Upper lobe of right lung (tissue), 1 donor: ENCODE measurements at regions not wholly inside any gene's neighbourhood (a gene's known extent, or its start where the extent isn't known, plus 50 kb on each side); places are given as distances from the start of the nearest gene placed in this dataset.

Experiments used
- ATAC-seq: fragments of 200-7000 bp; cut with Tn5 transposase; one replicate; pipeline ENCODE4 v1.9.1; 2020; ENCODE audit warnings: mild to moderate bottlenecking, moderate library complexity
- DNase-seq: peaks from one replicate; pipeline ENCODE4 v3.0.0-alpha.2; 2020
- H3K27ac ChIP-seq: fragments of 200-600 bp; one replicate; pipeline ENCODE4 v1.8.0; 2022
- H3K27me3 ChIP-seq: fragments of 200-600 bp; one replicate; pipeline ENCODE4 v1.8.0; 2022; ENCODE audit warnings: mild to moderate bottlenecking
- H3K36me3 ChIP-seq: fragments of 200-600 bp; one replicate; pipeline ENCODE4 v1.8.0; 2022
- H3K4me1 ChIP-seq: fragments of 200-600 bp; one replicate; pipeline ENCODE4 v1.8.0; 2022
- H3K4me3 ChIP-seq: fragments of 200-600 bp; one replicate; pipeline ENCODE4 v1.8.0; 2022; ENCODE audit warnings: mild to moderate bottlenecking
- H3K9me3 ChIP-seq: fragments of 200-600 bp; one replicate; pipeline ENCODE4 v1.8.0; 2022
- intact Hi-C: fragments of 100-400 bp; cut with DNase I; formaldehyde crosslinking; loops from one replicate; pipeline ENCODE4 v1.11.0; 2022
- TF ChIP-seq, protein P1 (sequence below): fragments of 200-600 bp; IDR thresholded peaks from one replicate; pipeline ENCODE4 v1.8.0; 2022; ENCODE audit warnings: antibody characterized with exemption
- donor health status: DM: no; HTN: yes; CAD: no; lungs with severe emphysema.

DNA sequence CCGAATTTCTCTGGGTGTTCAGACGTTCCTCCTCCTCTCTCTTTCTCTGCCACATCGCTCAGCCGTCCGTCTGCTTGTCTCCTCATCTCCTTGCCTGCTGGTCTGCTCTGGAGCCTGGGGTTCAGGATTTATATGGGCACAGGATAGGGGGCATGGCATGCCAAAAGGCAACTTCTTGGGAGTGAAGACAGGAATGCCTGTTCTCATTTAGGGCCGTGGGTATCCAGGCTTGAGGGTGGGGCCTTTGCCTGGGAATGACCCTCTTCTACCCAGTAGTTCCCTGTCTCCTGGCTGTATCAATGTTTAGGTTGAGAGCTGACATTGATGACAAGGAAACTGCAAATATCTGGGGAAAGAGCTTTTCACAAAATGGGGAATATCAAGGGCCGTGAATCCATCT is 98.0 kb downstream of the HRH4 start:
- H3K4me1 ChIP-seq = no peaks in the 10 kb centered on the region
- H3K4me3 ChIP-seq = no peak overlapping the region
- intact Hi-C loops = no loop called here
- no peak overlapping the region for H3K27ac ChIP-seq
- TF ChIP-seq, protein P1, sequence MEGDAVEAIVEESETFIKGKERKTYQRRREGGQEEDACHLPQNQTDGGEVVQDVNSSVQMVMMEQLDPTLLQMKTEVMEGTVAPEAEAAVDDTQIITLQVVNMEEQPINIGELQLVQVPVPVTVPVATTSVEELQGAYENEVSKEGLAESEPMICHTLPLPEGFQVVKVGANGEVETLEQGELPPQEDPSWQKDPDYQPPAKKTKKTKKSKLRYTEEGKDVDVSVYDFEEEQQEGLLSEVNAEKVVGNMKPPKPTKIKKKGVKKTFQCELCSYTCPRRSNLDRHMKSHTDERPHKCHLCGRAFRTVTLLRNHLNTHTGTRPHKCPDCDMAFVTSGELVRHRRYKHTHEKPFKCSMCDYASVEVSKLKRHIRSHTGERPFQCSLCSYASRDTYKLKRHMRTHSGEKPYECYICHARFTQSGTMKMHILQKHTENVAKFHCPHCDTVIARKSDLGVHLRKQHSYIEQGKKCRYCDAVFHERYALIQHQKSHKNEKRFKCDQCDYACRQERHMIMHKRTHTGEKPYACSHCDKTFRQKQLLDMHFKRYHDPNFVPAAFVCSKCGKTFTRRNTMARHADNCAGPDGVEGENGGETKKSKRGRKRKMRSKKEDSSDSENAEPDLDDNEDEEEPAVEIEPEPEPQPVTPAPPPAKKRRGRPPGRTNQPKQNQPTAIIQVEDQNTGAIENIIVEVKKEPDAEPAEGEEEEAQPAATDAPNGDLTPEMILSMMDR = no peak
- DNase-seq (no peak), ATAC-seq (no peak)
- H3K9me3 ChIP-seq = no peaks in the 10 kb centered on the region
- H3K36me3 ChIP-seq = no peaks in the 10 kb centered on the region
- no peaks in the 10 kb centered on the region for H3K27me3 ChIP-seq

DNA sequence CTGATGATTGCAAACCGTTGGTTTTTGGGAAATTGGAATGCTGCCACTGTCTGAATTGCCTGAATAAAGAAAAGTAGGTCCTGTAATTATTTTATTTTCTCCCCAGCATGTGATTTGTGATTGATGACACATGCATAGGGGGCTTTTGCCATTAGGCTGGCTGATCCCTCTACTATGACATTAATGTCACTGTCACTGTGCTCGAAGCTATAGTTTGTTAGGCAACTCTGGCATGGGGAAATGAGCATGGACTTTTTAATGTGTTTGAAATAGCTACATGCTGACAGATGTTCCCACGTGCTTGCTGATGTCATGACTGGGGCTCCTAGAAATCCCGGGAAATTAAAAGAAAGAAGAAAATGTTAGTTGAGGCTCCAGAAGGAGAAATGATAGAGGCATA is 99.1 kb downstream of the HRH4 start:
- DNase-seq = no peak
- no peak for ATAC-seq

DNA sequence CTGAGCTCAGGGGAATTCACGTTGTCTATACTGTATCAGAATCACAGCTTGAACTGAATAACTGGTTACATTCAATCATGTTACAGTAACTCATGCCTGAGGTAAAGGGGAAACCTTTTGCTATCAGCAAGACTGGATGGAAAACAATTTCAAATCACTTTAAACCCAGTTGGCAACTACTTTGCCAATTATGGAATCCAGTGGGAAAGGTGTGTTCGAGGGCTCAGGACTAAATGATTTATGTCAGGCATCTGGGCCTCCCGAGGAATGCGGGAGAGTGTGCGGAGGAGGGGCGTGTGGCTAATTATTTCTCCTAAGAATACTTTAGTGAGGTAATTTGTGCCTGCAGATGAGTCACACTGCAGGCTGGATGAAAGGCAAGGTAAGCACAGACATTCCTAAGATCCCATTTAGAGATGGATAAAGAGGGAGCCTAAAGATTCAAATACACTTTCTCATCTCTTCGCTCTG is 100.1 kb downstream of the HRH4 start:
- Histone ChIP-seq H3K4me1 (no peaks in the 10 kb centered on the region), H3K9me3 (no peaks in the 10 kb centered on the region), H3K4me3 (no peak overlapping the region), H3K27me3 (no peaks in the 10 kb centered on the region), H3K36me3 (no peaks in the 10 kb centered on the region), H3K27ac (no peak overlapping the region)
- intact Hi-C loops = no loop called here
- DNase-seq (no peak), ATAC-seq (peak; percentile 90)
- TF ChIP-seq, protein P1 = no peak

More for the DNA sequence above, 99.1 kb downstream of the HRH4 start:
- Histone ChIP-seq H3K36me3 (no peaks in the 10 kb centered on the region), H3K9me3 (no peaks in the 10 kb centered on the region), H3K4me3 (no peak overlapping the region), H3K27ac (no peak overlapping the region), H3K27me3 (no peaks in the 10 kb centered on the region), H3K4me1 (no peaks in the 10 kb centered on the region)
- intact Hi-C loops = no loop called here
- TF ChIP-seq, protein P1 = no peak

DNA sequence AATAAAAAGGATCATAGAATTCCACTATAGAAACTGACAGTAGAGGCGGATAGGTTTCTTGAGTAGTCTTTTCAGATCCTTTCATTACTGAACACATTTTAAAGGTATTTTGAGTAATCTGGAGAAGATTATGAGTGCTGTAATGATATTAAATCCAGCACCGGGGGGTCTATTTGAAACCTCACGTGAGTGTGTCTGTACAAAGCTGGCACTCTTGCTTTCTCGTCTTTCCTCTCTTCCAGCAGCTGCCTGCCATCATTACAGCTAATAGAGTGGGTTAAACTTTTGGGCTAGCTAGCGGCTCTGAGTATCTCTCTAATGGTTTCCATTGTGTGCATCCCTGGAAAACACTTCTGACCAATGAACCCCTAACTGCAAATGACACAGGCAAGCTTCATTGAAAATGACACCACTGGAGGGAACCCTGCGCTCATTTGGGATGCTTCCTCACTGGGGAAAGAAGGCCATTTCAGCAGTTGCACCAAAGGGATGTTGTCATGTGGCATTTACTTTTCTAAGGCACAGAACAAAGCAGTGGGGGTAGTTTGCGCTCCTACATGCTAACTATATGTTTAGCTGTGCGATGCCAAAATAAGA is 101.0 kb downstream of the HRH4 start:
- no peak overlapping the region for H3K4me3 ChIP-seq
- TF ChIP-seq, protein P1 = no peak
- H3K27ac ChIP-seq = no peak overlapping the region
- no peaks in the 10 kb centered on the region for H3K9me3 ChIP-seq
- ATAC-seq (no peak), DNase-seq (no peak)
- H3K36me3 ChIP-seq = no peaks in the 10 kb centered on the region
- no peaks in the 10 kb centered on the region for H3K27me3 ChIP-seq
- H3K4me1 ChIP-seq = no peaks in the 10 kb centered on the region
- intact Hi-C loops = no loop called here

DNA sequence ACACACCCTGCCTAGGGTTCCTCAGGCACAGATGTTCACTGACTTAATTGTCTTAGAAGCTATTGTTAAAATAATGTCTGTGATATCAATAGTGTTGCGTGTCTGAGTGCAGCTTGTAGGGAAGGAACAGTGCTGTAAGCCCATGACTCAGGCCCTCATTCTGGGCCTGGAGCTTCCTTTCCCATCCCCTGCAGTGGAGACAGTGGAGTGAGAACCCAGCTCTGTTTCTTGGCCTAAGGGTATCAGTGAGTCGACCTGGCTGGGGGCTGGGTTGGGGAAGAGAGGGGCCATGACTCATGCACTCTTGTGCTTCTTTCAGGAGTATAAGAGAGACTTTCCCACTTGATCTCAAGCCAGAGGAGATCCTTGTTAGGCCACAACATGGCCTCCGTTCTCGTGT is 106.8 kb downstream of the HRH4 start:
- no peak for DNase-seq
- intact Hi-C loops = no loop called here
- TF ChIP-seq, protein P1 = no peak
- no peak overlapping the region for H3K27ac ChIP-seq
- H3K9me3 ChIP-seq = no peaks in the 10 kb centered on the region
- H3K4me1 ChIP-seq = no peaks in the 10 kb centered on the region
- no peak overlapping the region for H3K4me3 ChIP-seq
- no peaks in the 10 kb centered on the region for H3K27me3 ChIP-seq
- no peaks in the 10 kb centered on the region for H3K36me3 ChIP-seq
- peak; percentile 20 for ATAC-seq

DNA sequence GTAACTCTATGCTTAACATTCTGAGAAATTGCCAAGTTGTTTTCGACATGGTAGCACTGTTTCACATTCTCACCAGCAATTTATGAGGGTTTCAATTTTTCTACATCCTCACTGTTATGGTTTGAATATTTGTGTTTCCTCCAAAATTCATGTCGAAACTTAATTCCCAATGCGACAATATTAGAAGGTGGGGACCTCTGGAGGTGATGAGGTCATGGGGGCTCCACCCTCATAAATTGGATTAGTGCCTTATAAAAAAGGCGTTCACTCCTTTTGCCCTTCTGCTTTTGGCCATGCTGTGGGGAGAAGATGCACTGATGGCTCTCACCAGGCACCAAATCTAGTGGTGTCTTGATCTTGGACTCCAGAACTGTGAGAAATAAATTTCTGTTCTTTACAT is 110.3 kb downstream of the HRH4 start:
- ATAC-seq (no peak), DNase-seq (no peak)
- intact Hi-C loops = no loop called here
- TF ChIP-seq, protein P1 = no peak
- Histone ChIP-seq H3K9me3 (peaks cover 9% of the 10 kb centered on the region), H3K27me3 (no peaks in the 10 kb centered on the region), H3K4me1 (no peaks in the 10 kb centered on the region), H3K27ac (no peak overlapping the region), H3K4me3 (no peak overlapping the region), H3K36me3 (no peaks in the 10 kb centered on the region)
